ENCODE measurements at regions not wholly inside any gene's neighbourhood (a gene's known extent, or its start where the extent isn't known, plus 50 kb on each side); places are given as distances from the start of the nearest gene placed in this dataset.

- no peaks in the 10 kb centered on the region for H3K27me3 ChIP-seq
- H3K4me2 ChIP-seq: no peak overlapping the region
- no peaks in the 10 kb centered on the region for H4K20me1 ChIP-seq
- H3K27ac ChIP-seq: no peak overlapping the region
- TF ChIP-seq Cebpa-rat (IDR thresholded peaks at IDR 0.05): no peak
- H3K9ac ChIP-seq: no peak overlapping the region
- H3K36me3 ChIP-seq: no peaks in the 10 kb centered on the region
- H3K9me3 ChIP-seq (replicated peaks in 1 of 11): peaks cover 0 to 9% (median 0%) of the 10 kb centered on the region in 11 experiments; a peak in 5 of 22 replicates
- H3K4me1 ChIP-seq: no peaks in the 10 kb centered on the region
- no peak overlapping the region for H3K4me3 ChIP-seq
These were observed 110.7 kb downstream of the RND3 start for GRCh38 chr2:150376553-150377335.

- H3K27ac ChIP-seq: no peak overlapping the region
- H3K9ac ChIP-seq: no peak overlapping the region
- TF ChIP-seq Cebpa-rat (IDR thresholded peaks at IDR 0.05): no peak
- H3K4me2 ChIP-seq: no peak overlapping the region
- H3K36me3 ChIP-seq: no peaks in the 10 kb centered on the region
- peaks cover 0 to 9% (median 0%) of the 10 kb centered on the region in 11 experiments; a peak in 5 of 22 replicates for H3K9me3 ChIP-seq (replicated peaks in 1 of 11)
- H3K27me3 ChIP-seq: no peaks in the 10 kb centered on the region
- no peaks in the 10 kb centered on the region for H3K4me1 ChIP-seq
- H3K4me3 ChIP-seq: no peak overlapping the region
- no peaks in the 10 kb centered on the region for H4K20me1 ChIP-seq
These were observed 112.1 kb downstream of the RND3 start for GRCh38 chr2:150375333-150375732.

GRCh38 chr2:150374492-150374891 is 113.0 kb downstream of the RND3 start:
- Histone ChIP-seq H3K4me3 (no peak overlapping the region), H3K4me1 (no peaks in the 10 kb centered on the region), H3K9me3 (replicated peaks in 1 of 11) (peaks cover 0 to 9% (median 0%) of the 10 kb centered on the region in 11 experiments; a peak in 6 of 22 replicates), H3K36me3 (no peaks in the 10 kb centered on the region), H3K27ac (no peak overlapping the region), H3K27me3 (no peaks in the 10 kb centered on the region), H4K20me1 (no peaks in the 10 kb centered on the region), H3K4me2 (no peak overlapping the region), H3K9ac (no peak overlapping the region)
- TF ChIP-seq Cebpa-rat (IDR thresholded peaks at IDR 0.05): no peak

- no peaks in the 10 kb centered on the region for H3K4me1 ChIP-seq
- no peaks in the 10 kb centered on the region for H3K27me3 ChIP-seq
- no peak overlapping the region for H3K27ac ChIP-seq
- no peaks in the 10 kb centered on the region for H3K36me3 ChIP-seq
- TF ChIP-seq Cebpa-rat (IDR thresholded peaks at IDR 0.05): no peak
- H3K4me2 ChIP-seq: no peak overlapping the region
- peaks cover 0 to 9% (median 0%) of the 10 kb centered on the region in 11 experiments; a peak in 6 of 22 replicates for H3K9me3 ChIP-seq (replicated peaks in 1 of 11)
- H3K4me3 ChIP-seq: no peak overlapping the region
- H4K20me1 ChIP-seq: no peaks in the 10 kb centered on the region
- H3K9ac ChIP-seq: no peak overlapping the region
These were observed 114.1 kb downstream of the RND3 start for GRCh38 chr2:150373374-150373773.

- no peak overlapping the region for H3K4me2 ChIP-seq
- no peaks in the 10 kb centered on the region for H4K20me1 ChIP-seq
- H3K4me1 ChIP-seq: no peaks in the 10 kb centered on the region
- no peak for TF ChIP-seq Cebpa-rat (IDR thresholded peaks at IDR 0.05)
- H3K27me3 ChIP-seq: no peaks in the 10 kb centered on the region
- H3K27ac ChIP-seq: no peak overlapping the region
- H3K4me3 ChIP-seq: no peak overlapping the region
- no peak overlapping the region for H3K9ac ChIP-seq
- H3K36me3 ChIP-seq: no peaks in the 10 kb centered on the region
- peaks cover 0 to 9% (median 0%) of the 10 kb centered on the region in 11 experiments; a peak in 6 of 22 replicates for H3K9me3 ChIP-seq (replicated peaks in 1 of 11)
These were observed 116.2 kb downstream of the RND3 start for GRCh38 chr2:150371044-150371818.

- Histone ChIP-seq H3K4me3 (no peak overlapping the region), H4K20me1 (no peaks in the 10 kb centered on the region), H3K9ac (no peak overlapping the region), H3K4me2 (no peak overlapping the region), H3K4me1 (no peaks in the 10 kb centered on the region), H3K36me3 (no peaks in the 10 kb centered on the region), H3K27ac (no peak overlapping the region), H3K27me3 (no peaks in the 10 kb centered on the region), H3K9me3 (replicated peaks in 1 of 11) (peaks cover 0 to 9% (median 0%) of the 10 kb centered on the region in 11 experiments; a peak in 6 of 22 replicates)
- no peak for TF ChIP-seq Cebpa-rat (IDR thresholded peaks at IDR 0.05)
These were observed 116.9 kb downstream of the RND3 start for GRCh38 chr2:150370561-150370960.

GRCh38 chr2:150369862-150370261 is 117.6 kb downstream of the RND3 start:
- Histone ChIP-seq H3K9ac (no peak overlapping the region), H4K20me1 (no peaks in the 10 kb centered on the region), H3K4me3 (no peak overlapping the region), H3K36me3 (no peaks in the 10 kb centered on the region), H3K27ac (no peak overlapping the region), H3K4me2 (no peak overlapping the region), H3K4me1 (no peaks in the 10 kb centered on the region), H3K9me3 (replicated peaks in 1 of 11) (peaks cover 0 to 9% (median 0%) of the 10 kb centered on the region in 11 experiments; a peak in 6 of 22 replicates), H3K27me3 (no peaks in the 10 kb centered on the region)
- no peak for TF ChIP-seq Cebpa-rat (IDR thresholded peaks at IDR 0.05)

GRCh38 chr2:150358468-150358807 is 129.0 kb downstream of the RND3 start:
- peak overlapping the region in 3 of 11 experiments; percentile 48 to 69 (median 59); a peak in 6 of 22 replicates for H3K4me2 ChIP-seq
- no peak for TF ChIP-seq Cebpa-rat (IDR thresholded peaks at IDR 0.05)
- peak overlapping the region in 3 of 11 experiments; percentile 50 to 70 (median 64); a peak in 6 of 22 replicates for H3K27ac ChIP-seq
- H3K4me1 ChIP-seq: peaks cover 0 to 43% (median 0%) of the 10 kb centered on the region in 10 experiments; a peak in 7 of 20 replicates
- H3K27me3 ChIP-seq: no peaks in the 10 kb centered on the region
- peaks cover 0 to 7% (median 0%) of the 10 kb centered on the region in 11 experiments; a peak in 2 of 22 replicates for H3K9me3 ChIP-seq (replicated peaks in 1 of 11)
- H4K20me1 ChIP-seq: no peaks in the 10 kb centered on the region
- H3K9ac ChIP-seq: 0 out of 22 replicates have a peak overlapping the region, but pooled peaks of 1 of the 11 experiments have one; percentile 2
- no peaks in the 10 kb centered on the region for H3K36me3 ChIP-seq
- H3K4me3 ChIP-seq: no peak overlapping the region
